DOHH2 (cell line): ENCODE measurements at regions not wholly inside any gene's neighbourhood (a gene's known extent, or its start where the extent isn't known, plus 50 kb on each side); places are given as distances from the start of the nearest gene placed in this dataset.

Source experiments
- CTCF ChIP-seq: fragments of 200-600 bp; sonication (generic); IDR thresholded peaks from one replicate; pipeline ENCODE4 v1.5.1; 2014; ENCODE audit warnings: antibody characterized with exemption, mild to moderate bottlenecking, low read depth, low read length; ENCODE audit not compliant: poor library complexity, severe bottlenecking
- EZH2phosphoT487 ChIP-seq: fragments of 200-600 bp; sonication (generic); IDR thresholded peaks from 2 replicates; pipeline ENCODE4 v1.6.1; 2017; ENCODE audit warnings: borderline replicate concordance, mild to moderate bottlenecking, antibody characterized with exemption, low read length, moderate library complexity, mixed read lengths

DNA sequence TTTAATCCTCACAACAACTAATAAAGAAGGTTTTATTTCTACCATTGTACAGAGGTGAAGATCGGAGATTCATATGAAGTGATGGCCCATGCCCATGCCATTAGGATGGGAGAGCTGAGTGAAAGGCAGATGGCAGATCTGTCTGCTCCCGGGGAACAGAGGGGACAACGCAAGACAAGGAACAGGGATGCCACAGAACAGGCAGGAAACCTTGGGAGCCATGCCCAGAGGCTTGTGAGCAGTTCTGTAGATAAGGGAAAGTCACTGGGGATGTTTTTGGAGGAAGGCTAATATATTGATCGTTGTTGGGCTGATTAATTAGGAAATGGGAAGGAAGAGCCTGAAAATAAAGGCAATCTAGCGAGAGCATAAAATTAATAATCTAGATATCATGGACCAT is 73.1 kb upstream of the ITGB1 start:
- TF ChIP-seq CTCF (no peak), EZH2phosphoT487 (no peak)
